GM18520 (cell line): ENCODE measurements at regions not wholly inside any gene's neighbourhood (a gene's known extent, or its start where the extent isn't known, plus 50 kb on each side); places are given as distances from the start of the nearest gene placed in this dataset.
"Not testable (repeated sequence)": the region's sequence is repeated elsewhere in the genome, so short reads cannot be mapped to it uniquely, and the experiment has no call there.

Experiments used
- ATAC-seq: cut with Tn5 transposase; IDR thresholded peaks from one replicate; pipeline ENCODE4 v1.9.1; 2021; ENCODE audit not compliant: unreplicated experiment

- ATAC-seq: not testable (repeated sequence)
These were observed 304.7 kb upstream of the CHRNA7 start for GRCh38 chr15:31725619-31726018.

DNA sequence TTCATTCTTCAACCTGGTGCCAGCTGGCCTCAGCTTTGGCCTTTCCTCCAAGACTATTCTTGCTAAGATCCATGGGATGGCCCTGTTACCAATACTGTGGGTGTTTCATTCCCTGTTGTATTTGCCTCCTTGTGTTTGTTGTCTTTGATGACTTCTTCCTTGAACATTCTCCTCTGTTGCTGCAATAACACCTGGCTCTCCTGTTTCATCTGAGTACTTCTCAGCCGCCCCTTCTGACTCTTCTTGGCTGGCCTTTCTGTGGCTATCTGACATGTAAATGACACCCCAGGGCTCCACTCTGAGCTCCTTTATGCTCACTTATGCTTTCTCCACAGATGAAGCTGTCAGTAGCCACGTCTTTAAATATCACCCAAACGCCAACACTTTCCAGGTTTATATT, 302.7 kb upstream of the CHRNA7 start:
- no peak for ATAC-seq

GRCh38 chr15:31732726-31733125, 297.6 kb upstream of the CHRNA7 start:
- ATAC-seq: no peak

GRCh38 chr15:31733424-31733823, 296.9 kb upstream of the CHRNA7 start:
- ATAC-seq: no peak

- no peak for ATAC-seq
These were observed 290.1 kb upstream of the CHRNA7 start for GRCh38 chr15:31740203-31740602.

DNA sequence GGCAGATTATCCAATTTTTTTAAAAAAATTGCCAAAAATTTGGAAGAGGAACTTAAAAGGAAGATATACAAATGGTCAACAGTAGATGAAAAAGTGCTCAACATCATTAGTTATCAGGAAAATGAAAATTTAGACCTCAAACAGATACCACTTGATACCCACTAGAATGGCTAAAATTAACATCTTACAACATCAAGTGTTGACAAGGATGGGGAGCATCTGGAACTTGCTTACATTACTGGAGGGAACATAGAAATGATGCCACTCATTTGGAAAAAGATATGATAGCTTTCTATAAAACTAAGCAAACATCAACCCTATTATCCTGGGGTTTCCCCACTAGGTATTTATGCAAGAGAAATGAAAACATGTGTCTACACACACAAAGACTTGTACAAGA, 284.5 kb upstream of the CHRNA7 start:
- ATAC-seq: no peak

- ATAC-seq: no peak
These were observed 278.1 kb upstream of the CHRNA7 start for GRCh38 chr15:31752065-31752762.

GRCh38 chr15:31752905-31753304, 277.4 kb upstream of the CHRNA7 start:
- ATAC-seq: no peak

GRCh38 chr15:31758126-31758525, 272.2 kb upstream of the CHRNA7 start:
- no peak for ATAC-seq

DNA sequence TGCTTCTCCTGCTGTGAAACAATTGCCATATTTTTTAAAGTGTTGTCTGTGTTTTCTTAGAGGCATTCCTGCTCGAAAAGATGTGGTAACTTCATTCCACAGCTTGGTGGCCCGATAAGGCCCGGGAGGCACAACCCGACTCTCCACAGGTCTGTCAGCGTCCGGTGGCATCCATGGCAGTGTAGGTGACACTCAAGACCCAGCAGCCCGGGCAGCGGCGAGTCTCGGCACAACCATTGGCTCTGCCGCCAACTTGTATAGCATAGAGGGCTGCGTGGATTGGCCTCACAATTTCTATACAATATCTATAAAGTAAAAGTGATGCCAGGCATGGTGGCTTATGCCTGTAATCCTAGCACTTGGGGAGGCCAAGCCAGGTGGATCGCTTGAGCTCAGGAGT, 262.3 kb upstream of the CHRNA7 start:
- ATAC-seq: no peak

- no peak for ATAC-seq
These were observed 256.3 kb upstream of the CHRNA7 start for GRCh38 chr15:31774045-31774444.

DNA sequence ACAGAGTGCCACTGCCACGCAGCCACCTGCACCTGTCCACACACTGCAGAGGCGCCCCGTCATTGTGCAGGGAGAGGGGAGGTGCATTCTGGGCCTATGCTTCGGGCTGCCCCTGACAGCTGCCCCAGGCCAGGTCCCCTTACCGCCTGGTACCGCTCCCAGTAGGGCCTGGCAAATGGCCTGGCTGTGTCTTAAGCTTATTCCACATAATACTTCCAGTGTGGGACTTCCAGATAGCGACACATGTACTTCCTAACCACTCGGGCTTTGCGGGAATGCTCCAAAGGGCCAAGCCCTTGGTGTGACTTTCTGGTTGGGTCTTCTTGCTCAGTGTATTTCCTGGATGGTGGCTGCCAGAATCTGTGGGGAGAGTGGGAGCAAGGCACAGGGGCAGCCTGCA, 254.3 kb upstream of the CHRNA7 start:
- ATAC-seq: no peak

- no peak for ATAC-seq
These were observed 249.1 kb upstream of the CHRNA7 start for GRCh38 chr15:31781261-31781660.

- no peak for ATAC-seq
These were observed 248.1 kb upstream of the CHRNA7 start for GRCh38 chr15:31782016-31782783.

- no peak for ATAC-seq
These were observed 247.4 kb upstream of the CHRNA7 start for GRCh38 chr15:31782951-31783350.

DNA sequence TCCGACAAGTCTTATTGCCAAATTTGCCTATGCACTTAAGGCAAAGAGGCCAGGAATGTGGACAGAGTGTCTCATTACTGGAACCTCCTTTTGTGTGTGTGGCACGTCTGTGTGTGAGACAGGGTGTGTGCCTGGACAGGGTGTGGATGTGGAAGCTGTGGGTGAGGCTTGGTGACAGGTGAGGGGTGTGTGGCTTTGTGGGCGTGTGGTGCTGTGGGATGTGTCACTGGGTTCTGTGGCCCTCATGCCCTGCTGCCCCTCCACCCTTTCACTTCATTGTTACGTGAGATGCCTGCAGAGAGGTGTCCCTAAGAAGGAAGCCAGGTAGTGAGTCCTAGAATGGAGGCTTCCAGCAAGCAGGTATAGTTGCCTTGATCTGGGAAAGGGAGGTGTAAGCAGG, 244.0 kb upstream of the CHRNA7 start:
- ATAC-seq: no peak

DNA sequence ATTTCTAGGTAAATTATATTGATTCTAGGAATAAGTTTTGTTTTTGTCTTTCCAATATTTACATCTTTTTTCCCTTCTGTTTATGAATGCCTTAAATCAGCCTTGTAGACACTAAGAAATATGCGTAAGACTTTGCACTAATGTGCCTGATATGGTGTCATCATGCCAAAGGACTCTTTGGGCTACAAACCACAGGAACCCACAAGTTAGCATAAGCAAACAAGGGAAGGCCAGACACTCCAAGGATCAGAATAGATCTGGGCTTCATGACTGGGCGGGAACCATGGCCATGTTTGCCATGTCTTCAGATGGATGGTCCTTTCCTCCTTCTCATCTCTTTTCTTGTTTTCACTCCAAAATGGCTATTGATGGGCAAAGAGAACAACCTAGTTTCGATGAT, 242.2 kb upstream of the CHRNA7 start:
- no peak for ATAC-seq

DNA sequence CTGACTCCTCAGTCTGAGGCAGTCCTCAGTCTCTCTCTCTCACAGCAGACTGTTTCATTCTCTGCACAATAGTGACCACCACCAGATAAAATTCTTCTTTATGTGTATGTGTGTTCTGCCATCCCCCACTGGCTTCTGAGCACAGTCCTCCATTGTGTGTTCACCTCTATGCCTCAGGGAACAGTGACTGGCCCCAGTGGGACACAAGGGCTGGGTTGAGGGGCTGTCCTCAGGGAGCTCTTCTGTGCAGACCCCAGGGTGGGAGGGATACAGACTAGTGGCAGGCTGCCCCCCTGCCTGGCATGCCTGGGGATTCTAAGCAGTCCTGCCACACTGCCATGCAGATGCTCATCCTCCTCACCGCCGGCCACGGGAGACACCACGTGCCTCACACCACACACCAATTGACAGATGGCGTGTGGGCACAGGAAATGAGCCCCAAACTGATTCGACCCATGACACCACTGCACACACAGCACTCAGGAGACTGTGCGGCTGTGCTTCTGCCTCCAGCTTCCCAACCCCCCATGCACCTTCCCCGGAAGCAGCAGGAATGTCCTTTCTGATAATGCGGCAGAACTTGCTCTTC, 237.6 kb upstream of the CHRNA7 start:
- no peak for ATAC-seq

- ATAC-seq: no peak
These were observed 231.0 kb upstream of the CHRNA7 start for GRCh38 chr15:31799319-31799714.

GRCh38 chr15:31799715-31800321, 230.5 kb upstream of the CHRNA7 start:
- ATAC-seq: peak; percentile 68

DNA sequence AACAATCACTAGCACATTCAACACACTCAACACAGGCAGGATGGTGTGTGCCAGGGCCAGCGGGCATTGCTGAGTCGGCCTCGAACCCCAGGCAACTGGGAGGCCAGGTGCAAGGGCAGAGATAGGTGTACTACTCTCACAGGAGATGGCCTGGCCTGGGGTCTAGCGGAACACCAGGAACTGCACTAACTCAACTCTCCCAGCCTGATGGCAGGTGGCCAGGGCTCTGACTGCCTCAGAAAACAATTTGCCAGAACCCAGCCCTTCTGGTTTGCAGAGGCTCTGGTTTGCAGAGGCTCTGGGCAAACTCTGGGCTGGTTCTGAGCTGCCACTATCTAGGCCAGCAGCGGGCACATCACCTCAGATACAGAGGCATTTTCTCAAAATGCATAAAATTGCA, 229.2 kb upstream of the CHRNA7 start:
- no peak for ATAC-seq

DNA sequence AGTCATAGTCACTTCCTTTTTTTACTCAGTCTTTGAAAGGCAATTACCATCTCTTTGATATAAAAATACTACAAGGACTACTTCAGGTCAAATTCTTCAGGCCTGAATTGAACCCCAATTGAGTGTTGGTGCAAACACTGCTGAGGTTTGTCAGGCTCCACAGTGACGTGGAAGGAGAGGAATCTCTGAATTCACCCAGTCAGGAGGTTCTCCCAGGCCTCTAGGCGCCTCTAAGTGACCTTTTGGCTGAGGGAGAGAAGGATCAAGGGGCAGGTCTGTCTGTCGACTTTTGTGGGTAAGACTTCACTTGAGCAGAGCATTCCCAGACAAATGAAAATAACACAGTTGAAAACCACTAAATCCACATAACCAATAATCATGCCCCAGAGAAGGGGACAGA, 227.6 kb upstream of the CHRNA7 start:
- ATAC-seq: no peak
